Activated naive CD4-positive, alpha-beta T cell treated with anti-CD3 and anti-CD28 coated beads, Interleukin-2, amount 10 ng/mL, durations not matched to agents 7 days and 5 days (primary cell): ENCODE measurements at regions not wholly inside any gene's neighbourhood (a gene's known extent, or its start where the extent isn't known, plus 50 kb on each side); places are given as distances from the start of the nearest gene placed in this dataset.

Experiments
- CTCF ChIA-PET: fragments of 350-600 bp; sonication (Branson Sonifier 250); formaldehyde crosslinking; loops from one replicate; lab custom pipeline; 2021; ENCODE audit warnings: antibody characterized with exemption; lab: Charles Lee
- DNase-seq: peaks from one replicate; pipeline ENCODE4 v3.0.0-alpha.2; 2020
- H3K27ac Mint-ChIP-seq: one replicate; pipeline ENCODE4 v1.8.0; 2021; ENCODE audit warnings: mild to moderate bottlenecking, moderate library complexity, mixed read lengths
- H3K27me3 Mint-ChIP-seq: one replicate; pipeline ENCODE4 v1.8.0; 2021; ENCODE audit warnings: mild to moderate bottlenecking, mixed read lengths
- H3K36me3 Mint-ChIP-seq: one replicate; pipeline ENCODE4 v1.8.0; 2021; ENCODE audit warnings: mixed read lengths
- H3K4me1 Mint-ChIP-seq: one replicate; pipeline ENCODE4 v1.8.0; 2021; ENCODE audit warnings: mixed read lengths
- H3K4me3 Mint-ChIP-seq: one replicate; pipeline ENCODE4 v1.8.0; 2021; ENCODE audit warnings: mild to moderate bottlenecking, moderate library complexity, mixed read lengths
- H3K9me3 Mint-ChIP-seq: one replicate; pipeline ENCODE4 v1.8.0; 2021; ENCODE audit warnings: mixed read lengths

GRCh38 chr5:87899208-87899661, 369.4 kb downstream of the TMEM161B start:
- CTCF ChIA-PET: no interaction called here
- Mint-ChIP-seq H3K27me3 (no peaks in the 10 kb centered on the region), H3K4me1 (no peaks in the 10 kb centered on the region), H3K9me3 (no peaks in the 10 kb centered on the region), H3K27ac (no peak overlapping the region), H3K4me3 (no peak overlapping the region), H3K36me3 (no peaks in the 10 kb centered on the region)
- no peak for DNase-seq

DNA sequence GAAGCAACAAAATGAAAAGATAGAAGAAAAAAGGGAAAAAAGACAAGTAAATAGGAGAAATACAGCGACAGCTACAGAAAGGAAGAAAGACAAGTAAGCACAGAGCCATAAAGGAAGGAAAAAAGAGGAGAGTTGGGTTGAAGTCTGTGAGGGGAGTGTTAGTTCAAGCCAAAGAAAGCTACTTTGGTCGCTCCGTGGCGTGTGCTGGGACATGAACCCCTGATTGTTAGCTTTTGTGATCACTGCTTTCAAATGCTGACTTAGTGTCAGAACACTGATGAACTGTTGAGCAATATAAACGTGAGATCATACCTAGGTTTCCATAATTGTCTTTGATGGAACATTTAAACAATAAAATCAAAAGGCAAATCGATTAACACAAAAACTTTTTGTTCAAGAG, 370.1 kb downstream of the TMEM161B start:
- Mint-ChIP-seq H3K4me3 (no peak overlapping the region), H3K36me3 (no peaks in the 10 kb centered on the region), H3K9me3 (no peaks in the 10 kb centered on the region), H3K27me3 (no peaks in the 10 kb centered on the region), H3K4me1 (no peaks in the 10 kb centered on the region), H3K27ac (no peak overlapping the region)
- no peak for DNase-seq
- CTCF ChIA-PET: no interaction called here

DNA sequence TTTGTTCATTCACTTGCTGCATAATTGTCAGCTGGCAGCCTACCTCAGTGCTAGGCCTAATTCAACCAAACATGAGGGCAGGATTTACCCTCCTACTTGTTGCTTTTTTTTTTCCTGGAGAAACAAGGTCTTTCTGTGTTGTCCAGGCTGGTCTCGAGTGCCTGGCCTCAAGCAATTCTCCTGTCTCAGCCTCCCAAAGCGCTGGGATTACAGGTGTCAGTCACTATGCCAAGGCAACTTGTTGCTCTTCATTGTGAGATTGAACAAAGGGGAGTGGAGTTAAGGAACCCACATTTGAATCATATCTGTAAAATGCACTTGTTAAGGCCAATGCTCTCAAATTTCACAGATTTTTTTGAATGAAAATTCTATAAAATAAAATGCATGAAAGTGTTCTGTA, 380.5 kb downstream of the TMEM161B start:
- no peaks in the 10 kb centered on the region for H3K27me3 Mint-ChIP-seq
- no peaks in the 10 kb centered on the region for H3K36me3 Mint-ChIP-seq
- CTCF ChIA-PET: no interaction called here
- no peaks in the 10 kb centered on the region for H3K4me1 Mint-ChIP-seq
- H3K9me3 Mint-ChIP-seq: peaks cover 4% of the 10 kb centered on the region
- DNase-seq: no peak
- H3K27ac Mint-ChIP-seq: no peak overlapping the region
- no peak overlapping the region for H3K4me3 Mint-ChIP-seq

GRCh38 chr5:87887247-87887646, 381.4 kb downstream of the TMEM161B start:
- DNase-seq: no peak
- peaks cover 6% of the 10 kb centered on the region for H3K9me3 Mint-ChIP-seq
- no peak overlapping the region for H3K4me3 Mint-ChIP-seq
- no peak overlapping the region for H3K27ac Mint-ChIP-seq
- CTCF ChIA-PET: no interaction called here
- no peaks in the 10 kb centered on the region for H3K27me3 Mint-ChIP-seq
- H3K36me3 Mint-ChIP-seq: no peaks in the 10 kb centered on the region
- H3K4me1 Mint-ChIP-seq: no peaks in the 10 kb centered on the region

GRCh38 chr5:87886164-87886563, 382.5 kb downstream of the TMEM161B start:
- H3K27me3 Mint-ChIP-seq: no peaks in the 10 kb centered on the region
- CTCF ChIA-PET: interaction anchor here (0.7 kb wide), 1 partner anchor 255 kb away, joined by 3 read pairs; no protein-coding TSS in a partner anchor
- no peaks in the 10 kb centered on the region for H3K36me3 Mint-ChIP-seq
- no peak for DNase-seq
- no peak overlapping the region for H3K4me3 Mint-ChIP-seq
- H3K4me1 Mint-ChIP-seq: no peaks in the 10 kb centered on the region
- H3K9me3 Mint-ChIP-seq: peaks cover 6% of the 10 kb centered on the region
- H3K27ac Mint-ChIP-seq: no peak overlapping the region

DNA sequence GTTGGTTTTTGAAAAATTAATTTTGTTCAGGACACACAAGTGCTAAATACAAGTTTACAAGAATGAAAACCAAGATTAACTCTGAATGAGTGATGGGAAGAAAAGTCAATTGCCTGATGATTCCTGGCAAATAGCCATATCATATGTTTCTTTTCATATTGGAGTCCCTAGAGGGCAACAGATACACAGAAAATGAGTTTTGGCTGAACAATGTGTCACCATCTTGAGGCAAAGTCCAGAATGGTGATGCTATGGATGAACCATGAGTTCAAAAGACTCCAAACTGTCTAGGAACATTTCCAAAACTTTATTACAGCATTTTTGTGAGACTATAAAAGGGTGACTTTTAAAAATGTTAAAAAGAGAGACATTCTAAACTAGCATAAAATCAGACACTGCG, 382.9 kb downstream of the TMEM161B start:
- CTCF ChIA-PET: interaction anchor here (0.7 kb wide), 1 partner anchor 256 kb away, joined by 3 read pairs; no protein-coding TSS in a partner anchor
- peaks cover 6% of the 10 kb centered on the region for H3K9me3 Mint-ChIP-seq
- DNase-seq: no peak
- no peaks in the 10 kb centered on the region for H3K36me3 Mint-ChIP-seq
- no peaks in the 10 kb centered on the region for H3K4me1 Mint-ChIP-seq
- H3K27ac Mint-ChIP-seq: no peak overlapping the region
- H3K27me3 Mint-ChIP-seq: no peaks in the 10 kb centered on the region
- no peak overlapping the region for H3K4me3 Mint-ChIP-seq

DNA sequence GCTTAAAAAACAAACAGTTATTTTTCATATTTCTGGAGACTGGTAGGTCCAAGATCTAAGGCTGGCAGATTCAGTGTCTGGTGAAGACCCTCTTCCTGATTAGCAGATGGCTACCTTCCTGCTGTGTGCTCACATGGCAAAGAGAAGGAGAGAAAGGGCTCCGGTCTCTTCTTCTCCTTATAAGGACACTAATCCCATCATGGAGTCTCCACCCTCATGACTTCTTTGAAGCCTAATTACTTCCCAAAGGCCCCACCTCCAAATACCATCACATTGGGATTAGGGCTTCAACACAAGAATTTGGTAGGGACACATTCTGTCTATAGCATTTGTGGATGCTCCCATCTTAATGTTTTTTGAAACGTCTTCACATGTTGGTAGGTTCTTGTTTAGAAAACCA, 391.1 kb downstream of the TMEM161B start:
- Mint-ChIP-seq H3K4me1 (no peaks in the 10 kb centered on the region), H3K27ac (no peak overlapping the region), H3K4me3 (no peak overlapping the region), H3K9me3 (peaks cover 3% of the 10 kb centered on the region), H3K36me3 (no peaks in the 10 kb centered on the region), H3K27me3 (no peaks in the 10 kb centered on the region)
- DNase-seq: no peak
- CTCF ChIA-PET: no interaction called here

DNA sequence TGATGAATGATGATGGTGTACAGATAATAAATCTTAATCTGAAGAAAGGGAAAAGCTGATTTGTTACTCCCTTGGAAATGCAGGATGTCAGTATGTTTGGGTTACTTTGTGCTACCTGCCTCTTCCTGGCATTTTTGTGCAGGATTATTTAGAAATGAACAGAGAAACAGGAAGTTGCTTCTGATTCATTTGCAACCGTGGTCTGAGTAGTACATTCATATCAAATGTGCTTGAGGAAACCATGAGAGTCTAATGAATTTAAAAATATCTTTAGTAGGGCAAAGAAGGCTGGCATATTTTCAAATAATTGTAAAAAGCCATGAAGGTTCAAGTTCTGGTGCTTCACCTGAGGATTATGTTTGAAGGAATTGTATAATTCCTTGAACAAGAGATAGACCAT, 391.6 kb downstream of the TMEM161B start:
- CTCF ChIA-PET: no interaction called here
- no peaks in the 10 kb centered on the region for H3K4me1 Mint-ChIP-seq

DNA sequence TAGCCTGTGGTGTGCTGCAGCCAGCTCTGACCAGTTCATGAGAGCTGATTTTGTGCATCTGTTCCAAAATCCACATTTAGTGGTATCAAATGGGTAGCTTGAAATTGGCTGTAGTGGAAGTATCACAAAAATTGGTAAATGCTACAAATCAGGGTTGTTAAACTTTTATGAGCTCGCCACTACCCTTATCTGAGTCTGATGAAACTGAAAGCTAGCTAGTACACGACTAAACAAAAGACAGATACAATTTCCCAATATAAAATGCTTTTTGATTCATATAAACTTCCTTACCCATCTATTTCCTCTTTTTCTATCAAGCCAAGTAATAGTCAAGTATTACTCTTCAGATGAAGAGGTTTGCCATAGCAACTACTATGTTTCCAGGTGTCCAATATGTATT, 392.0 kb downstream of the TMEM161B start:
- H3K4me3 Mint-ChIP-seq: no peak overlapping the region
- no peak overlapping the region for H3K27ac Mint-ChIP-seq

More for the DNA sequence above, 391.6 kb downstream of the TMEM161B start:
- Mint-ChIP-seq H3K4me3 (no peak overlapping the region), H3K36me3 (no peaks in the 10 kb centered on the region), H3K9me3 (peaks cover 2% of the 10 kb centered on the region), H3K27ac (no peak overlapping the region), H3K27me3 (no peaks in the 10 kb centered on the region)
- DNase-seq: no peak

DNA sequence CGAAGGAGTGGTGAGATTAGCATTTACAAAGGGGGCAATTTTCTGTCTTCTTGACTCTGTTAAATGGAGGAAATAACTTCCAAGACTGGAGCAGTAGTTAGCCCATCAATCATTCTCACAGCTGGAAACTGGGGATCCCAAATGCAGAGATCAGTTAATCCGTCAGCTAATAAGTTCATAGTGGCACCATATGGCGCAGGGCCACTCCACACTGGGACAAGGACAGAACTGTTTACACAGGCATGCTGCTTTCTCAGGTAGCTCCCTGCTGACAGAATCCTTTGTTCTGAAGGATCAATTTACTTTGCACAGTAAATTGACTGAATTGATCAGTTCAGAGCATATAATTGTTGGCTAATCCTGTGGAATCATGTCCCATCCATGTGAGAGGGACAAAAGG, 395.7 kb downstream of the TMEM161B start:
- no peak overlapping the region for H3K27ac Mint-ChIP-seq
- H3K9me3 Mint-ChIP-seq: peaks cover 2% of the 10 kb centered on the region
- H3K4me1 Mint-ChIP-seq: no peaks in the 10 kb centered on the region
- CTCF ChIA-PET: no interaction called here
- H3K4me3 Mint-ChIP-seq: no peak overlapping the region
- no peaks in the 10 kb centered on the region for H3K27me3 Mint-ChIP-seq
- DNase-seq: no peak
- no peaks in the 10 kb centered on the region for H3K36me3 Mint-ChIP-seq

More for the DNA sequence above, 392.0 kb downstream of the TMEM161B start:
- no peaks in the 10 kb centered on the region for H3K27me3 Mint-ChIP-seq
- no peaks in the 10 kb centered on the region for H3K36me3 Mint-ChIP-seq
- no peak for DNase-seq
- CTCF ChIA-PET: no interaction called here
- H3K4me1 Mint-ChIP-seq: no peaks in the 10 kb centered on the region
- peaks cover 2% of the 10 kb centered on the region for H3K9me3 Mint-ChIP-seq

- Mint-ChIP-seq H3K4me1 (no peaks in the 10 kb centered on the region), H3K9me3 (peaks cover 2% of the 10 kb centered on the region), H3K36me3 (no peaks in the 10 kb centered on the region), H3K27ac (no peak overlapping the region), H3K27me3 (no peaks in the 10 kb centered on the region), H3K4me3 (no peak overlapping the region)
- DNase-seq: no peak
- CTCF ChIA-PET: no interaction called here
Observed at GRCh38 chr5:87868792-87869191, 399.9 kb downstream of the TMEM161B start.

DNA sequence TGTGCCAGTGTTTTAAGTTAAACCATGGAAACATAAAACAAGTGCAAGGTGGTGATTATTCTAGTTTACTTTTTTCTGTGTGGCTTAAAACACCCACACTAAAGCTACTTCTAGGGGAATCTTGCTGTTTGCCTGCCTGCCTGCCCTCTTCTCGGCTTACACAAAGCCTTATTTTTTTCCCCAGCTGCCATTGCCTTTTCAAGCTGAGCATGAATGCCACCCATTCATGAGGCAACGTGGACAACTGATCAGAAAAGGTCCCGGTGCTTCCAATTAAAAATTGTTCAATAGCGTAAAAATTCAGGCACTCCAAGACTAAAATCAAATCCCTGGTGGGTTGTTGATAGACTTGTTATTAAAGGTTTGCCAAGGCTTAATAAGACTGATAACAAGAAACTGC, 401.4 kb downstream of the TMEM161B start:
- no peak overlapping the region for H3K27ac Mint-ChIP-seq
- CTCF ChIA-PET: interaction anchor here (0.6 kb wide), 1 partner anchor 86 kb away, joined by 3 read pairs; no protein-coding TSS in a partner anchor
- H3K36me3 Mint-ChIP-seq: no peaks in the 10 kb centered on the region
- DNase-seq: no peak
- no peak overlapping the region for H3K4me3 Mint-ChIP-seq
- no peaks in the 10 kb centered on the region for H3K27me3 Mint-ChIP-seq
- H3K9me3 Mint-ChIP-seq: peaks cover 2% of the 10 kb centered on the region
- no peaks in the 10 kb centered on the region for H3K4me1 Mint-ChIP-seq

DNA sequence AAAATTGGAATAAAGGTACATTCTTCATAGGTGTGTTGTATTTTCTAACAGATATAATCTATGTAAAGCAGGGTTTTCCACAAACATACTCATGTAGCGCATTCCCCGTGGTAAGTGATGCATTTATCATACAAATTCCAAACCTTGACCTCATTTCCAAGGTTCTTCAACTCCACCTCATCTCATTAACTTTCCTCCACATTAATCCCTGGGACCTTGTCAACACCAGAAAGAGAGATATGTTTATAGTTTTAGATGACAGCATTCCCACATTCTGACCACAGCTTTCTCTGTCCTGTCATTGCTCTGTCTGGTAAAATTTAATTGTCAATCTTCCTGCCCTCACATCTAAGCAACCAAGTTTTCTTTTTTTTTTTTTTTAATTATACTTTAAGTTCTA, 415.1 kb downstream of the TMEM161B start:
- CTCF ChIA-PET: no interaction called here
- Mint-ChIP-seq H3K4me3 (no peak overlapping the region), H3K36me3 (no peaks in the 10 kb centered on the region), H3K27ac (no peak overlapping the region), H3K4me1 (no peaks in the 10 kb centered on the region), H3K27me3 (no peaks in the 10 kb centered on the region), H3K9me3 (peaks cover 2% of the 10 kb centered on the region)
- no peak for DNase-seq

DNA sequence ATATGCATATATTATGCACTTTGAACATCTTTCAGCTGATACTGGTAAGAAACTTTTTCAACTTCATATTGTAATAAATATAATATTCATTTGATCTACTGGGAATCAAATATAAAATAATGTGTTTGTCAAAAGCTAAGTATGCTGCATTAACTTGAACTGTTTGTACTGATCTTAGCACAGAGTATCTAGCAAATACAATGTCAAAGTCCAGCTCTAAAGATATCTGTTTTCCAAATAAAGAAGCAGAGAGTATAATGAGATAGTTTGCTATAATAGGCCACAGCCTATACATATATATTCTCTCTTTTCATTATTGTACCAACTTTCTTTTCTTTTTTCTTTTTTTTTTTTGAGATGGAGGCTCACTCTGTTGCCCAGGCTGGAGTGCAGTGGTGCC, 417.0 kb downstream of the TMEM161B start:
- H3K36me3 Mint-ChIP-seq: no peaks in the 10 kb centered on the region
- no peak overlapping the region for H3K27ac Mint-ChIP-seq
- DNase-seq: no peak
- H3K27me3 Mint-ChIP-seq: no peaks in the 10 kb centered on the region
- CTCF ChIA-PET: no interaction called here
- no peaks in the 10 kb centered on the region for H3K4me1 Mint-ChIP-seq
- H3K9me3 Mint-ChIP-seq: no peaks in the 10 kb centered on the region
- no peak overlapping the region for H3K4me3 Mint-ChIP-seq

GRCh38 chr5:87850843-87851242, 417.8 kb downstream of the TMEM161B start:
- CTCF ChIA-PET: no interaction called here
- H3K4me3 Mint-ChIP-seq: no peak overlapping the region

GRCh38 chr5:87845734-87846133, 422.9 kb downstream of the TMEM161B start:
- CTCF ChIA-PET: no interaction called here
- H3K27me3 Mint-ChIP-seq: no peaks in the 10 kb centered on the region
- H3K36me3 Mint-ChIP-seq: no peaks in the 10 kb centered on the region
- H3K4me3 Mint-ChIP-seq: no peak overlapping the region
- H3K9me3 Mint-ChIP-seq: no peaks in the 10 kb centered on the region
- H3K27ac Mint-ChIP-seq: no peak overlapping the region
- DNase-seq: no peak
- H3K4me1 Mint-ChIP-seq: no peaks in the 10 kb centered on the region

More at GRCh38 chr5:87850843-87851242, 417.8 kb downstream of the TMEM161B start:
- DNase-seq: no peak
- Mint-ChIP-seq H3K27ac (no peak overlapping the region), H3K4me1 (no peaks in the 10 kb centered on the region), H3K9me3 (no peaks in the 10 kb centered on the region), H3K27me3 (no peaks in the 10 kb centered on the region), H3K36me3 (no peaks in the 10 kb centered on the region)
